HFFc6 (cell line): ENCODE measurements at regions not wholly inside any gene's neighbourhood (a gene's known extent, or its start where the extent isn't known, plus 50 kb on each side); places are given as distances from the start of the nearest gene placed in this dataset.

ENCODE experiments used
- DNase-seq: peaks from one replicate; pipeline ENCODE4 v3.0.0-alpha.2; 2018
- H3K27ac Mint-ChIP-seq: 2 replicates; pipeline ENCODE4 v1.8.0; 2020; ENCODE audit warnings: mild to moderate bottlenecking, mixed read lengths
- H3K27me3 Mint-ChIP-seq: 2 replicates; pipeline ENCODE4 v1.8.0; 2021; ENCODE audit warnings: mild to moderate bottlenecking, moderate library complexity, mixed read lengths; ENCODE audit not compliant: insufficient read depth
- H3K36me3 Mint-ChIP-seq: 2 replicates; pipeline ENCODE4 v1.8.0; 2021; ENCODE audit warnings: low read depth, mixed read lengths
- H3K4me1 Mint-ChIP-seq: 2 replicates; pipeline ENCODE4 v1.8.0; 2020; ENCODE audit warnings: low read depth, mixed read lengths
- H3K4me3 Mint-ChIP-seq: 2 replicates; pipeline ENCODE4 v1.8.0; 2020; ENCODE audit warnings: mild to moderate bottlenecking, moderate library complexity, mixed read lengths
- H3K9me3 Mint-ChIP-seq: 2 replicates; pipeline ENCODE4 v1.8.0; 2020; ENCODE audit warnings: mild to moderate bottlenecking, mixed read lengths
- TF ChIP-seq, protein P1 (sequence below): fragments of 200-600 bp; sonication (generic); IDR thresholded peaks from 2 replicates; pipeline ENCODE4 v1.5.0; 2021; ENCODE audit warnings: antibody characterized with exemption, mild to moderate bottlenecking

DNA sequence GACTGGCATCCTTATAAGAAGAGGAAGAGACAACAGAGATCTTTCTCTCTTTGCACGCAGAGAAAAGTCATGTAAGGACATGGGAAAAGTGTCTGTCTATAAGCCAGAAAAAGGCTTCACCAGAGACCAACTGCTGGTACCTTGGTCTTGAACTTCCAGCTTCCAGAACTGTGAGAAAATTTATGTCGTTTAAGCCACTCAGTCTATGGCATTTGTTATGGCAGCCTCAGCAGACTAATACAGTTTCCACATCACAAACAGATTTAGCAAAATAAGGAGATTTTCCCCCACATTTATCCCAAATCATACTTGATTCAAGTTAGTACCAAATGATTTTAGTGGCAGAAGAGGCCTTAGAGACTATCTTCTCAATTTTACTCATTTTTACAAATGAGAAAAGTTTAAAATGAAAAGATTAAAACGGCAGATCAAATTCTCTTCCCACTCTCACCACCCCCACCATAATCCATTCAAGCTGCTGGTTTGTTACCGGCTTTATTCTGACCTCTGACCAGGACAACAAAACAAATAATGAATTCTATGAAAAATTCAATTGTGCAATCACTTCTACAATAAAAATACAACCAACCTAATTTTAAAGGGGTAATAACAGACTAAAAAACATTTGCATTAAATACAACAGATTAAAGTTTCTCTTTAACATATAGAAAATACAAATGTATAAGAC lies 316.3 kb downstream of the TBC1D4 start:
- Mint-ChIP-seq H3K9me3 (no peaks in the 10 kb centered on the region), H3K4me3 (no peak overlapping the region), H3K27ac (no peak overlapping the region), H3K36me3 (no peaks in the 10 kb centered on the region), H3K27me3 (no peaks in the 10 kb centered on the region), H3K4me1 (no peaks in the 10 kb centered on the region)
- TF ChIP-seq, protein P1, sequence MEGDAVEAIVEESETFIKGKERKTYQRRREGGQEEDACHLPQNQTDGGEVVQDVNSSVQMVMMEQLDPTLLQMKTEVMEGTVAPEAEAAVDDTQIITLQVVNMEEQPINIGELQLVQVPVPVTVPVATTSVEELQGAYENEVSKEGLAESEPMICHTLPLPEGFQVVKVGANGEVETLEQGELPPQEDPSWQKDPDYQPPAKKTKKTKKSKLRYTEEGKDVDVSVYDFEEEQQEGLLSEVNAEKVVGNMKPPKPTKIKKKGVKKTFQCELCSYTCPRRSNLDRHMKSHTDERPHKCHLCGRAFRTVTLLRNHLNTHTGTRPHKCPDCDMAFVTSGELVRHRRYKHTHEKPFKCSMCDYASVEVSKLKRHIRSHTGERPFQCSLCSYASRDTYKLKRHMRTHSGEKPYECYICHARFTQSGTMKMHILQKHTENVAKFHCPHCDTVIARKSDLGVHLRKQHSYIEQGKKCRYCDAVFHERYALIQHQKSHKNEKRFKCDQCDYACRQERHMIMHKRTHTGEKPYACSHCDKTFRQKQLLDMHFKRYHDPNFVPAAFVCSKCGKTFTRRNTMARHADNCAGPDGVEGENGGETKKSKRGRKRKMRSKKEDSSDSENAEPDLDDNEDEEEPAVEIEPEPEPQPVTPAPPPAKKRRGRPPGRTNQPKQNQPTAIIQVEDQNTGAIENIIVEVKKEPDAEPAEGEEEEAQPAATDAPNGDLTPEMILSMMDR: no peak
- no peak for DNase-seq

DNA sequence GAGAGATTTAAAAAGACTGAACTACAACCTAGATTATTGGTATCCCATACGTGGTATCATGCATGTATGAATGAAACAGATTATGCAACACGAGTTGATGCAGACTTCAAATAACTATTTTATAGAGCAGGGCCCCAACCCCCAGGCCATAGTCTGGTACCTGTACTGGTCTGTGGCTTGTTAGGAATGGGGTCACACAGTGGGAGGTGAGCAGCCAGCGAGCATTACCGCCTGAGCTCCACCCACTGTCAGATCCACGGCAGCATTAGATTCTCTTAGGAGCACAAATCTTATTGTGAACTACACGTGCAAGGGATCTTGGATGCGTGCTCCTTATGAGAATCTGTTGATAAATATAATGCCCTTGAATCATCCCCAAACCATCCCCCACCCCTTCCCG lies 320.2 kb downstream of the TBC1D4 start:
- Mint-ChIP-seq H3K27me3 (no peaks in the 10 kb centered on the region; the same call in 1 of the 2 replicates), H3K27ac (no peak overlapping the region), H3K36me3 (0 out of 2 replicates have a peak, but pooled peaks cover 4% of the 10 kb centered on the region), H3K4me3 (no peak overlapping the region), H3K4me1 (no peaks in the 10 kb centered on the region), H3K9me3 (no peaks in the 10 kb centered on the region)
- no peak for DNase-seq
- TF ChIP-seq, protein P1: no peak

- H3K36me3 Mint-ChIP-seq: 0 out of 2 replicates have a peak, but pooled peaks cover 7% of the 10 kb centered on the region
- H3K4me1 Mint-ChIP-seq: no peaks in the 10 kb centered on the region
- H3K9me3 Mint-ChIP-seq: peaks cover 6% of the 10 kb centered on the region; the same call in 1 of the 2 replicates
- no peaks in the 10 kb centered on the region; the same call in 1 of the 2 replicates for H3K27me3 Mint-ChIP-seq
- H3K4me3 Mint-ChIP-seq: no peak overlapping the region
- DNase-seq: no peak
- TF ChIP-seq, protein P1: no peak
- H3K27ac Mint-ChIP-seq: no peak overlapping the region
Observed at GRCh38 chr13:75160984-75161383, 321.0 kb downstream of the TBC1D4 start.

- DNase-seq: no peak
- peaks cover 15% of the 10 kb centered on the region for H3K36me3 Mint-ChIP-seq
- TF ChIP-seq, protein P1: no peak
Observed at GRCh38 chr13:75154331-75154730, 327.6 kb downstream of the TBC1D4 start.

DNA sequence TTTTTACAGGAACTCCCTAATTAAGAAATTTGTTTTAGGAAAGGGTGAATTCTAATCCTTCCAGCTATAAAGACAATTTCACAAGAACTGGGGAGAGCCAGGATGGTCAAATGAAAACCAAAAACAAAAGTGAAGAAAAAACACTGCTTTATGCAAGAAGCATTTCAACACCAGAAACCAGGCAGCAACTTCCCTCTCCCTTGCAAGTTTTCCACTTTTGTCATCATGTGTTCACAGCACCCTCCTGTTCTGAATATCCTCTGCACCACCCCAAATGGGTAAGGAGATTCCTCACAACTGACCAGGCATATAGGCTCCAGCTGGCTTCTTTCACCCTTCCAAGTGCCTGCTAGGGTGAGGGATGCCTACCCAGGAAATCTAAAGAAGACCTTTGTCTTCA lies 328.1 kb downstream of the TBC1D4 start:
- Mint-ChIP-seq H3K27ac (no peak overlapping the region), H3K4me3 (no peak overlapping the region), H3K27me3 (no peaks in the 10 kb centered on the region; the same call in 1 of the 2 replicates), H3K9me3 (peaks cover 17% of the 10 kb centered on the region), H3K4me1 (peaks cover 34% of the 10 kb centered on the region), H3K36me3 (peaks cover 15% of the 10 kb centered on the region)
- TF ChIP-seq, protein P1: no peak
- DNase-seq: no peak

More at GRCh38 chr13:75154331-75154730, 327.6 kb downstream of the TBC1D4 start:
- peaks cover 34% of the 10 kb centered on the region for H3K4me1 Mint-ChIP-seq
- H3K27me3 Mint-ChIP-seq: no peaks in the 10 kb centered on the region; the same call in 1 of the 2 replicates
- H3K4me3 Mint-ChIP-seq: no peak overlapping the region
- peaks cover 17% of the 10 kb centered on the region for H3K9me3 Mint-ChIP-seq
- H3K27ac Mint-ChIP-seq: no peak overlapping the region
